Activated CD4-positive, alpha-beta memory T cell treated with anti-CD3 and anti-CD28 coated beads for 36 hours (primary cell): ENCODE measurements at regions not wholly inside any gene's neighbourhood (a gene's known extent, or its start where the extent isn't known, plus 50 kb on each side); places are given as distances from the start of the nearest gene placed in this dataset.

Experiments used
- CTCF ChIA-PET: fragments of 350-600 bp; sonication (Branson Sonifier 250); formaldehyde crosslinking; loops from one replicate; lab custom pipeline; 2021; ENCODE audit warnings: antibody characterized with exemption, inconsistent platforms; lab: Charles Lee
- POLR2A ChIA-PET: fragments of 350-600 bp; sonication (Branson Sonifier 250); formaldehyde crosslinking; loops from one replicate; lab custom pipeline; 2021; ENCODE audit warnings: antibody characterized with exemption; lab: Charles Lee
- DNase-seq: peaks from one replicate; pipeline ENCODE4 v3.0.0-alpha.2; 2020
- H3K27ac Mint-ChIP-seq: one replicate; pipeline ENCODE4 v1.8.0; 2021; ENCODE audit warnings: mixed read lengths
- H3K27me3 Mint-ChIP-seq: one replicate; pipeline ENCODE4 v1.8.0; 2021; ENCODE audit warnings: mixed read lengths
- H3K36me3 Mint-ChIP-seq: one replicate; pipeline ENCODE4 v1.8.0; 2021; ENCODE audit warnings: mixed read lengths
- H3K4me1 Mint-ChIP-seq: one replicate; pipeline ENCODE4 v1.8.0; 2021; ENCODE audit warnings: low read depth, mixed read lengths
- H3K4me3 Mint-ChIP-seq: one replicate; pipeline ENCODE4 v1.8.0; 2021; ENCODE audit warnings: mild to moderate bottlenecking, mixed read lengths
- H3K9me3 Mint-ChIP-seq: one replicate; pipeline ENCODE4 v1.8.0; 2021; ENCODE audit warnings: mixed read lengths
- intact Hi-C: fragments of 100-400 bp; cut with micrococcal nuclease; formaldehyde crosslinking; loops from one replicate; pipeline ENCODE4 v1.15.1; 2023

DNA sequence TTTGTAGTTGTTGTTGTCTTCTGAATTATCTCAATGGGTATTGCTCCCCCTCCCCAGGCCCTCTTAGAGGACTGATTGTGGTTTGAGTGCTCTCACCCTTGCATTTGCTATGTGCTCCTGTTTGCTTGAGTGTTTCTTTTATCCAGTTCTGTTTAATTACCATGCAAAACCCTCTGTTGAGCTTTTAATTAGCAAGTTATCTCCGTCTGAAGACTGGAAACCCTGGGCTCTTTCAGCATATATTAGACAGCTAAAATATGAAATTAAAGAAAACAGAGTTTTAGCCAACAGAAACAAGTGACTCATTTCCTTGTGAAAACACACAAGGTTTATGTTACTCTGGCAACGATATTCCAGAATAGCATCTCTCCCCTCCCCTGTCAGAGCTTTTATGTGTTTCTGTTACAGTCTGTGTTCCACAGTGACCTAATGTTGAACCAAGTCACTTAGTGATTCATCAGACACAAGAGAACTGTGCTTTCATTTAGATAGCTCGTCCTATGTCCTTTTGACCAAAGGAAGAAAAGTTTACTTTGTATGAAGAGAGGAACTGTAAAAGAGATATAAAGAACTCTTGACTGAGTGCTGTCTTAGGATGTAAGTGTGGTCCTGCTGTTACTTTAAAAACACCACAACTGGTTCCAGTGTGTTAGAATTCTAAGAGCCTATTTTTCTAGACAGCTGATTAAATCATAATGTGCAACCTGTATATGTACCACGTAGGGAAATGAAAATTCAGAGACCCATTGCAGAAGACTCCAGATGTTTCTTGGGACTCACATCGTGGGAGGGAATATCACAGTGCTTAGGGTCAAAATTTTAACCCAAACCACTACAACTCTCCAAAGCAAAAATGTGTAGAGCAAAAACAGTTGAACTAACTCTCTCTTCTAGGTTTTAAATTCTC, 172.8 kb upstream of the RBMS1 start:
- ChIA-PET POLR2A (no interaction called here), CTCF (interaction anchor here (0.7 kb wide), 1 partner anchor 343 kb away, joined by 3 read pairs; no protein-coding TSS in a partner anchor)
- no peaks in the 10 kb centered on the region for H3K27me3 Mint-ChIP-seq
- no peak overlapping the region for H3K4me3 Mint-ChIP-seq
- no peaks in the 10 kb centered on the region for H3K9me3 Mint-ChIP-seq
- H3K36me3 Mint-ChIP-seq: no peaks in the 10 kb centered on the region
- no peak overlapping the region for H3K27ac Mint-ChIP-seq
- peaks cover 15% of the 10 kb centered on the region for H3K4me1 Mint-ChIP-seq
- no peak for DNase-seq
- intact Hi-C loops: loop anchor here (1.0 kb wide), 1 partner anchor 14 kb away; no protein-coding TSS in a partner anchor

DNA sequence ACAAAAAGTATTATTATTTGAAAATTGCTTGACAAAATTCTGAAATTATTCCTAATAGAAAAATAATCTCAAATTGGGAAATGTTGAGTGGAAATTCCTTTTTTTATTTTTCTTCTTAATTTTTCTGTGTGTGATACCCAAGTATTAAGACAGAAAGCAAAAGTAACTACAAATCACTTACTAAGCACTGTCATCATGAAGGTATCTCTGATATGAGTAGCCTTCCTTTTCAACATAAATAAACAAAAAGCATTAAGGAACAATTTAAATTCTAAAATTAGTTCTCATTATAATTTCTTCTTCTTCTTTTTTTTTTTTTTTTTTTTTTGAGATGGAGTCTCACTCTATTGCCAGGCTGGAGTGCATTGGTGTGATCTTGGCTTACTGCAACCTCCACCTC, 174.2 kb upstream of the RBMS1 start:
- Mint-ChIP-seq H3K4me1 (peaks cover 15% of the 10 kb centered on the region), H3K36me3 (no peaks in the 10 kb centered on the region), H3K27ac (no peak overlapping the region), H3K4me3 (no peak overlapping the region), H3K9me3 (no peaks in the 10 kb centered on the region), H3K27me3 (no peaks in the 10 kb centered on the region)
- ChIA-PET POLR2A (no interaction called here), CTCF (no interaction called here)
- no peak for DNase-seq
- intact Hi-C loops: no loop called here

- DNase-seq: no peak
- Mint-ChIP-seq H3K9me3 (no peaks in the 10 kb centered on the region), H3K36me3 (no peaks in the 10 kb centered on the region), H3K4me3 (no peak overlapping the region), H3K4me1 (peaks cover 15% of the 10 kb centered on the region), H3K27ac (no peak overlapping the region), H3K27me3 (peaks cover 1% of the 10 kb centered on the region)
- CTCF ChIA-PET: no interaction called here
- intact Hi-C loops: no loop called here
- POLR2A ChIA-PET: no interaction called here
Measured at GRCh38 chr2:160670618-160671017, 177.0 kb upstream of the RBMS1 start.

GRCh38 chr2:160672211-160672610, 178.6 kb upstream of the RBMS1 start:
- intact Hi-C loops: no loop called here
- Mint-ChIP-seq H3K4me1 (peaks cover 3% of the 10 kb centered on the region), H3K4me3 (no peak overlapping the region), H3K27me3 (peaks cover 1% of the 10 kb centered on the region), H3K36me3 (no peaks in the 10 kb centered on the region), H3K9me3 (no peaks in the 10 kb centered on the region), H3K27ac (no peak overlapping the region)
- ChIA-PET POLR2A (no interaction called here), CTCF (no interaction called here)
- no peak for DNase-seq

DNA sequence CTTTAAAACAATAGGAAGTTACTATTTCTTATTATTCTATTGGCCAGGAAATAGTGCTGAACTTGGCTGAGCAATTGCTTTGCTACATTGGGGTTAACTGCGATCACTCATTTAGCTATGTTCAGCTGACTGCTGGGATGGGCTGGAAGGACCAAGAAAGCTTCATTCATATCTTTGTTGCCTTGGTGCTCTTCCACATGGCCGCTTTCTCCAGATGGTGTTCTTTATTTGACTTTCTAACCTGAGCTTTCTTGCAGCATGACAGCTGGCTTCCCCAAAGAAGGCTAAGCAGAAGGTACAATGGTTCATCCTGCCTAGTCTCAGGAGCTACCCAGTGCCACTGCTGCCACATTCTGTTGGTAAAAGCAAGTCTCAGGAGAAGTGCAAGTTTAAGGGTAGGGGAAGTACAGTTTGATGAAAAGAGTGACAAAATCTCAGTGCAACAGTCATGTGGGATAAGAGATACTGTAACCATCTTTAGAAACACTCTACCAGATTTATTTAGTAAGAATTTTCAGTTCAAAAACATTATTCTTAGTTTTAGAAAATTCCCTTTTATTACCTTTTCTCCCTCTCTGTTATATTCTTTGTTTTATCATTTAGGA, 180.6 kb upstream of the RBMS1 start:
- no peaks in the 10 kb centered on the region for H3K36me3 Mint-ChIP-seq
- POLR2A ChIA-PET: no interaction called here
- CTCF ChIA-PET: interaction anchor here (0.6 kb wide), 2 partner anchors 204 to 321 kb away, joined by 3 to 4 read pairs; no protein-coding TSS in a partner anchor

GRCh38 chr2:160679686-160680085, 186.1 kb upstream of the RBMS1 start:
- Mint-ChIP-seq H3K36me3 (no peaks in the 10 kb centered on the region), H3K9me3 (no peaks in the 10 kb centered on the region), H3K4me1 (no peaks in the 10 kb centered on the region), H3K27me3 (peaks cover 5% of the 10 kb centered on the region), H3K27ac (no peak overlapping the region), H3K4me3 (no peak overlapping the region)
- DNase-seq: no peak
- intact Hi-C loops: no loop called here
- CTCF ChIA-PET: no interaction called here
- POLR2A ChIA-PET: no interaction called here

More for the DNA sequence above, 180.6 kb upstream of the RBMS1 start:
- Mint-ChIP-seq H3K4me1 (no peaks in the 10 kb centered on the region), H3K9me3 (no peaks in the 10 kb centered on the region), H3K27ac (no peak overlapping the region), H3K4me3 (no peak overlapping the region), H3K27me3 (peaks cover 1% of the 10 kb centered on the region)
- intact Hi-C loops: no loop called here
- no peak for DNase-seq

DNA sequence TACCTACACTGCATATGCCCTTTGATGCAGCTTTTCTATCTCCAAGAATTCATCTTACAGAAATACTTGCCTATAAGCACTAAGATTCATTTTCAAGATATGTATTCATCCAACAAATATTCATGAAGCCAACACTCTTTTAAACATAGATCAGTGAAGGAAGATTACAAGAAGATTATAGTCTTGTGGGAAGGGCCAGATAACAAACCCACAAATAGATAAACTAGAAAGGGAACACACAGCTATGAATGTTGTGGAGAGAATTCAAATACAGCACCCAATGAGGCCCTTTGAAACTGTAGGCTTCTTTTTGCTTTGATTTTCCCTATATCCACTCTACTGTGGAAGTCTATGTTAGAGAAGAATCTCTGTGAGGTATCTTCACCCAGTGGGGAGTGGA, 186.7 kb upstream of the RBMS1 start:
- Mint-ChIP-seq H3K4me3 (no peak overlapping the region), H3K27me3 (peaks cover 5% of the 10 kb centered on the region), H3K36me3 (no peaks in the 10 kb centered on the region), H3K4me1 (no peaks in the 10 kb centered on the region), H3K27ac (no peak overlapping the region), H3K9me3 (no peaks in the 10 kb centered on the region)
- DNase-seq: no peak
- intact Hi-C loops: no loop called here
- CTCF ChIA-PET: no interaction called here
- POLR2A ChIA-PET: no interaction called here

- no peaks in the 10 kb centered on the region for H3K9me3 Mint-ChIP-seq
- H3K36me3 Mint-ChIP-seq: no peaks in the 10 kb centered on the region
- no peaks in the 10 kb centered on the region for H3K4me1 Mint-ChIP-seq
- intact Hi-C loops: no loop called here
- ChIA-PET CTCF (no interaction called here), POLR2A (no interaction called here)
- no peak overlapping the region for H3K4me3 Mint-ChIP-seq
- H3K27me3 Mint-ChIP-seq: peaks cover 5% of the 10 kb centered on the region
- no peak overlapping the region for H3K27ac Mint-ChIP-seq
- no peak for DNase-seq
Measured at GRCh38 chr2:160680974-160681373, 187.4 kb upstream of the RBMS1 start.

DNA sequence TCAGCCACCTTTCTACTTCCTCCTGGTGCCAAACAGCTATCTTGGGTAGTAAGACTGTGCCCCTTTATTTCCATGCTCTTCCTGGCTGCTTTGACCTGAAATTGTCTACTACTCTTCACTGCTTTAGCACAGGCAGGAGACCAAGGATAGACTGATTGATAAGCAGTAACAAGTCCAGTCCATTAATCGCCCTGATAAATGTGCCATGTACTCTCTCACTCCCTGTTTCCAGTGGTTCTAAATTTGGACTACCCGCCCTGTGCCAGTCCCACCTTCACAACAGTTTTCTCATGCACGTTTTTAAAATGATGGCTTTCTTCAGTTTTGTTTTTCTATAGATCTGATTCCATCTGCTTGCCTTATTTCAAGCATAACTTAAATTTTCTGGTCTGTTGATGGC, 189.6 kb upstream of the RBMS1 start:
- intact Hi-C loops: no loop called here
- Mint-ChIP-seq H3K9me3 (no peaks in the 10 kb centered on the region), H3K4me3 (no peak overlapping the region), H3K4me1 (no peaks in the 10 kb centered on the region), H3K27ac (no peak overlapping the region), H3K27me3 (peaks cover 5% of the 10 kb centered on the region), H3K36me3 (no peaks in the 10 kb centered on the region)
- CTCF ChIA-PET: no interaction called here
- POLR2A ChIA-PET: no interaction called here
- no peak for DNase-seq

DNA sequence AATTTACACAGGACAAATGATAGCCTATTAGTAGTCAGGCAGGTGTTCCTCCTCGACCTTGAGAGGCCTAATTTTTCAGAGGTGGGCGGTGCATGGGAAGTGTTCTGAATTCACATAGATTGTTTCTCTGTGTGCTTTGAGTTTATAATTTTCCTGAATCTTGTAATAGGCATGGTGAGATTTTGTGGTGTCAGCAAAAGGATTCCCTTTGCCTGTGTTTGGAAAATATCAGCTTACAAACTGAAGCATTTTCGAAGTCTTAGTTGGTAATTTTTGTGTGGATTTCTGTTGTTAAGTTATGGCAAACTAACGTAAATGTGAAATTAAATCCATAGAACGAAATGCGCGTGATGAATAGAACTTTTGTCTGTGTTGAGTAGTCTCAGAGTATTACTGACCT, 194.0 kb upstream of the RBMS1 start:
- ChIA-PET CTCF (no interaction called here), POLR2A (no interaction called here)
- intact Hi-C loops: no loop called here
- Mint-ChIP-seq H3K27ac (no peak overlapping the region), H3K36me3 (no peaks in the 10 kb centered on the region), H3K9me3 (no peaks in the 10 kb centered on the region), H3K4me1 (no peaks in the 10 kb centered on the region), H3K4me3 (no peak overlapping the region), H3K27me3 (peaks cover 5% of the 10 kb centered on the region)
- no peak for DNase-seq

DNA sequence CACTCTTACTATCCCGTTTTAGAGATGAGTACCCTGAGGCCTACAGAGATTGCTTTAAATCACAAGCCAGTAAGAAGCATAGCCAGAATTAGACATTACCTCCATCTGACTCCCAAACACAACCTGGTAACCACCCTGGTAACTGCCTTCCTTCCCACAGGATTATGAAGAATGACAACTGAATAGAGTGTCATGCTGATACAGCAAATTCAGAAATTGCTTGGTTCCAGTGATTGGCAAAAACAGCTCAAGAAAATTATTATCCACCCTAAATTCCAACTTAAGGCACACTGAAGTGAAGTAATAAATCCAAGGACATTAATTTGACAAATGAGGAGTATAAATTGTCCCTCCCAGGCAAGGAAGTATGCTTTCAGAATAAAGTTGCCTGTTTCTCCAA, 195.8 kb upstream of the RBMS1 start:
- ChIA-PET POLR2A (no interaction called here), CTCF (no interaction called here)
- Mint-ChIP-seq H3K27me3 (no peaks in the 10 kb centered on the region), H3K27ac (no peak overlapping the region), H3K9me3 (no peaks in the 10 kb centered on the region), H3K36me3 (no peaks in the 10 kb centered on the region), H3K4me1 (no peaks in the 10 kb centered on the region), H3K4me3 (no peak overlapping the region)
- no peak for DNase-seq
- intact Hi-C loops: no loop called here

GRCh38 chr2:160694221-160694620, 200.6 kb upstream of the RBMS1 start:
- H3K27me3 Mint-ChIP-seq: no peaks in the 10 kb centered on the region
- no peaks in the 10 kb centered on the region for H3K4me1 Mint-ChIP-seq
- no peak overlapping the region for H3K4me3 Mint-ChIP-seq
- H3K36me3 Mint-ChIP-seq: no peaks in the 10 kb centered on the region
- DNase-seq: no peak
- intact Hi-C loops: no loop called here
- no peak overlapping the region for H3K27ac Mint-ChIP-seq
- CTCF ChIA-PET: no interaction called here
- POLR2A ChIA-PET: no interaction called here
- no peaks in the 10 kb centered on the region for H3K9me3 Mint-ChIP-seq

GRCh38 chr2:160694631-160695030, 201.0 kb upstream of the RBMS1 start:
- Mint-ChIP-seq H3K9me3 (no peaks in the 10 kb centered on the region), H3K27ac (no peak overlapping the region), H3K36me3 (no peaks in the 10 kb centered on the region), H3K4me3 (no peak overlapping the region), H3K4me1 (no peaks in the 10 kb centered on the region), H3K27me3 (no peaks in the 10 kb centered on the region)
- DNase-seq: peak; percentile 49
- POLR2A ChIA-PET: no interaction called here
- CTCF ChIA-PET: no interaction called here
- intact Hi-C loops: no loop called here
